Right forelimb (tissue), 1 donor: ENCODE measurements at regions not wholly inside any gene's neighbourhood (a gene's known extent, or its start where the extent isn't known, plus 50 kb on each side); places are given as distances from the start of the nearest gene placed in this dataset.

Source experiments
- DNase-seq: peaks from one replicate; pipeline ENCODE4 v3.0.0-alpha.2; 2018

- no peak for DNase-seq
Observed at GRCh38 chr10:77710081-77710551, 72.5 kb upstream of the KCNMA1 start.

GRCh38 chr10:77707570-77707969 lies 70.0 kb upstream of the KCNMA1 start:
- no peak for DNase-seq

- DNase-seq: no peak
Observed at GRCh38 chr10:77702166-77702565, 64.6 kb upstream of the KCNMA1 start.

GRCh38 chr10:77700086-77700485 lies 62.5 kb upstream of the KCNMA1 start:
- no peak for DNase-seq

GRCh38 chr10:77699080-77699645 lies 61.6 kb upstream of the KCNMA1 start:
- no peak for DNase-seq

- no peak for DNase-seq
Observed at GRCh38 chr10:77698267-77698931, 60.8 kb upstream of the KCNMA1 start.

- DNase-seq: no peak
Observed at GRCh38 chr10:77696584-77696983, 59.0 kb upstream of the KCNMA1 start.

GRCh38 chr10:77695186-77695585 lies 57.6 kb upstream of the KCNMA1 start:
- no peak for DNase-seq

- DNase-seq: no peak
Observed at GRCh38 chr10:77692782-77693181, 55.2 kb upstream of the KCNMA1 start.

GRCh38 chr10:77689339-77689738 lies 51.7 kb upstream of the KCNMA1 start:
- DNase-seq: no peak

GRCh38 chr10:77687621-77688020 lies 50.0 kb upstream of the KCNMA1 start:
- no peak for DNase-seq
